HFFc6 (cell line): ENCODE measurements at regions not wholly inside any gene's neighbourhood (a gene's known extent, or its start where the extent isn't known, plus 50 kb on each side); places are given as distances from the start of the nearest gene placed in this dataset.
A peak's percentile ranks its signal among the peaks of the same experiment; 100 is the strongest.

ENCODE experiments used
- DNase-seq: peaks from one replicate; pipeline ENCODE4 v3.0.0-alpha.2; 2018
- H3K27ac Mint-ChIP-seq: 2 replicates; pipeline ENCODE4 v1.8.0; 2020; ENCODE audit warnings: mild to moderate bottlenecking, mixed read lengths
- H3K27me3 Mint-ChIP-seq: 2 replicates; pipeline ENCODE4 v1.8.0; 2021; ENCODE audit warnings: mild to moderate bottlenecking, moderate library complexity, mixed read lengths; ENCODE audit not compliant: insufficient read depth
- H3K36me3 Mint-ChIP-seq: 2 replicates; pipeline ENCODE4 v1.8.0; 2021; ENCODE audit warnings: low read depth, mixed read lengths
- H3K4me1 Mint-ChIP-seq: 2 replicates; pipeline ENCODE4 v1.8.0; 2020; ENCODE audit warnings: low read depth, mixed read lengths
- H3K4me3 Mint-ChIP-seq: 2 replicates; pipeline ENCODE4 v1.8.0; 2020; ENCODE audit warnings: mild to moderate bottlenecking, moderate library complexity, mixed read lengths
- H3K9me3 Mint-ChIP-seq: 2 replicates; pipeline ENCODE4 v1.8.0; 2020; ENCODE audit warnings: mild to moderate bottlenecking, mixed read lengths
- TF ChIP-seq, protein P1 (sequence below): fragments of 200-600 bp; sonication (generic); IDR thresholded peaks from 2 replicates; pipeline ENCODE4 v1.5.0; 2021; ENCODE audit warnings: antibody characterized with exemption, mild to moderate bottlenecking

DNA sequence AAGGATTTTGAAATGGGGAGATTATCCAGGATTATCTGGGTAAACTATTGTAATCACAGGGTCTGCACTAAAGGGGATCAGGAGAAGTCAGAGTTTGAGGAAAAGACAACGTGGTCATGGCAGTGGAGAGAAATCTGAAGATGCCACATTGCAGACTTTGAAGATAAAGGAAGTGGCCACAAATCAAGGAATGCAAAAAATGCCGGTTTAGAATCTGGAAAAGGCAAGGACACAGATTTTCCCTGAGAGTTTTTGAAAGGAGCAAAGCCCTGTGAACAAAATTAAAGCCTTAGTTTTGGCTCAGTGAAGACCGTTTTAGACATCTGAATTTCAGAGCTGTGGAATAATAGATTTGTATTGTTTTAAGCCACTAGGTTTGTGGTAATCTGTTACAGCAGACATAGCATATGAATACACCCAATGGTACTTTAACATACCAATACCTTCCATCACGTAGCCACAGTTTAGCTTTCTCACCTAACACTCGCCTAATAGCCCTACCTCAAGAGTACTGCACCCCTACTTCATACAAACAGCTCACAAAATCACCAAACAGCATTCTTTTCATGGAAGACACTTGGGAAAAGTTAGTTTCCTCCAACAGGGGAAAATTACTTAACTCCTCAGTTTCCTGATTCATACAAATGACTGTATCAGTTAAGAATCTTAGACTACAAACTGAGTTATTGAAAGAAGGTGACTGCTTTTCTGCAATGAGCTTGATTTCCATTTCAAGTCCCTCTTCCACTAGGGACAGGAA, 446.5 kb downstream of the INHBA start:
- Mint-ChIP-seq H3K9me3 (no peaks in the 10 kb centered on the region), H3K27ac (peak overlapping the region; percentile 74), H3K4me3 (peak overlapping the region; percentile 0; the same call in 1 of the 2 replicates), H3K36me3 (no peaks in the 10 kb centered on the region), H3K27me3 (no peaks in the 10 kb centered on the region), H3K4me1 (peaks cover 22% of the 10 kb centered on the region)
- TF ChIP-seq, protein P1, sequence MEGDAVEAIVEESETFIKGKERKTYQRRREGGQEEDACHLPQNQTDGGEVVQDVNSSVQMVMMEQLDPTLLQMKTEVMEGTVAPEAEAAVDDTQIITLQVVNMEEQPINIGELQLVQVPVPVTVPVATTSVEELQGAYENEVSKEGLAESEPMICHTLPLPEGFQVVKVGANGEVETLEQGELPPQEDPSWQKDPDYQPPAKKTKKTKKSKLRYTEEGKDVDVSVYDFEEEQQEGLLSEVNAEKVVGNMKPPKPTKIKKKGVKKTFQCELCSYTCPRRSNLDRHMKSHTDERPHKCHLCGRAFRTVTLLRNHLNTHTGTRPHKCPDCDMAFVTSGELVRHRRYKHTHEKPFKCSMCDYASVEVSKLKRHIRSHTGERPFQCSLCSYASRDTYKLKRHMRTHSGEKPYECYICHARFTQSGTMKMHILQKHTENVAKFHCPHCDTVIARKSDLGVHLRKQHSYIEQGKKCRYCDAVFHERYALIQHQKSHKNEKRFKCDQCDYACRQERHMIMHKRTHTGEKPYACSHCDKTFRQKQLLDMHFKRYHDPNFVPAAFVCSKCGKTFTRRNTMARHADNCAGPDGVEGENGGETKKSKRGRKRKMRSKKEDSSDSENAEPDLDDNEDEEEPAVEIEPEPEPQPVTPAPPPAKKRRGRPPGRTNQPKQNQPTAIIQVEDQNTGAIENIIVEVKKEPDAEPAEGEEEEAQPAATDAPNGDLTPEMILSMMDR: no peak
- peak; percentile 30 for DNase-seq

- Mint-ChIP-seq H3K36me3 (peaks cover 3% of the 10 kb centered on the region; the same call in 1 of the 2 replicates), H3K4me3 (no peak overlapping the region), H3K4me1 (peaks cover 22% of the 10 kb centered on the region), H3K9me3 (no peaks in the 10 kb centered on the region; the same call in 1 of the 2 replicates), H3K27ac (peak overlapping the region; percentile 74), H3K27me3 (no peaks in the 10 kb centered on the region)
- TF ChIP-seq, protein P1: no peak
- no peak for DNase-seq
Measured at GRCh38 chr7:41255716-41256115, 447.2 kb downstream of the INHBA start.

DNA sequence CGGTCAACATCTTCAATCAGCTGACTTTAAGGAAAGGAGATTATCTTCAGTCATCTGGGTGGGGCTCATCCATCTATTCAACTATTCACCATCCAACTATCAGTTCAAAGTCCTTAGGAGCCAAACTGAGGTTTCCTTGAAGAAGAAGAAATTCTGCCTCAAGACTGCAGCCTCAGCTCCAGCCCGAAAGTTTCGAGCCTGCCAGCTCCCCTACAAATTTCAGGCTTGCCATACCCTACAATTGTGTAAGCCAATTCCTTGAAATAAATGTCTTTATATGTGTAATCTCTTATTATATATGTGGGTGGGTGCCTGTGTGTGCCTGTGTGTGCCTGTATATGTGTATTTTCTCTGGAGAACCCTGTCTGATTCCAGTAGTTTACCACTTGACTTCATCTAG, 447.8 kb downstream of the INHBA start:
- H3K27ac Mint-ChIP-seq: no peak overlapping the region
- TF ChIP-seq, protein P1: no peak
- H3K36me3 Mint-ChIP-seq: peaks cover 9% of the 10 kb centered on the region
- no peak for DNase-seq
- no peaks in the 10 kb centered on the region; the same call in 1 of the 2 replicates for H3K9me3 Mint-ChIP-seq
- peaks cover 22% of the 10 kb centered on the region for H3K4me1 Mint-ChIP-seq
- H3K27me3 Mint-ChIP-seq: no peaks in the 10 kb centered on the region
- H3K4me3 Mint-ChIP-seq: no peak overlapping the region

DNA sequence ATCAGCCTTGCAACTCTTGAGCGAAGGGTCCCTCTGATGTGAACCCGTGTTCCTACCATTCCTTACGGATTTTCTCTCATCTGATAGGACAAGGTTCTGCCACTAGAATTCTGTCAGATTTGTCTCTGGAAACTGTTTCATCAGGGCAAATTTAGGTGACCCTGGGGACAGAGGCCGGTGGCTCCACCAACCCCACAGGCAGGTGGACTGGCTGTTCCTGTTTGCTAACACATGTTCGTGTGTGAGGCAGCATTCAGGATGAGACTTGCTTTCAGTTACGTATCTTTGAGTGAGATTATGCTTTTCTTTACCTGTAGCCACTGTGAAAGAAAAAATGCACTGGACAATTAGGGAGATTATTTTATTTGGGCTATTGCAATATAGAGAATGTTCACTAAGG, 449.9 kb downstream of the INHBA start:
- peaks cover 9% of the 10 kb centered on the region for H3K36me3 Mint-ChIP-seq
- no peak for DNase-seq
- TF ChIP-seq, protein P1: no peak
- H3K9me3 Mint-ChIP-seq: no peaks in the 10 kb centered on the region; the same call in 1 of the 2 replicates
- H3K4me3 Mint-ChIP-seq: no peak overlapping the region
- peaks cover 22% of the 10 kb centered on the region for H3K4me1 Mint-ChIP-seq
- no peaks in the 10 kb centered on the region for H3K27me3 Mint-ChIP-seq
- no peak overlapping the region for H3K27ac Mint-ChIP-seq

DNA sequence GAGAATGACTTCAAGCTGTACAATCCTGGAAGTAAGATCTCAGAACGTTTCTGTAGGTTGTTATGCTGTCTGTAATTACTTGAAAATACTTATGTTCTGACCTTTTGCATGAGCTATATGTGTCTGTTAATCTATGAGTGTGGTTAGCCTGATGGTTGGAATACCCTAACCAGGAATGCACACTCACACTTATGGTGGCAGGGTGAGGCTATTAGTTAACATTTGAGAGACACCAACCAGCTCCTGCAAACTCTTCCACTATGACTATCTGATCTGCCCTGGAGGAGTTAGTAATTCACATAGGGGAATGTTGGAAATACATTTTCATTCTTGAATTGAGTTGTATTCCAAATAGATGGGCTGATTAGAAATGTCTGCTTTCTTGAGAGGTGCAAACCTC, 450.3 kb downstream of the INHBA start:
- Mint-ChIP-seq H3K4me3 (no peak overlapping the region), H3K36me3 (peaks cover 9% of the 10 kb centered on the region), H3K27ac (no peak overlapping the region), H3K9me3 (no peaks in the 10 kb centered on the region; the same call in 1 of the 2 replicates), H3K27me3 (no peaks in the 10 kb centered on the region), H3K4me1 (peaks cover 26% of the 10 kb centered on the region)
- DNase-seq: no peak
- TF ChIP-seq, protein P1: no peak
